ENCODE measurements at regions not wholly inside any gene's neighbourhood (a gene's known extent, or its start where the extent isn't known, plus 50 kb on each side); places are given as distances from the start of the nearest gene placed in this dataset.

DNA sequence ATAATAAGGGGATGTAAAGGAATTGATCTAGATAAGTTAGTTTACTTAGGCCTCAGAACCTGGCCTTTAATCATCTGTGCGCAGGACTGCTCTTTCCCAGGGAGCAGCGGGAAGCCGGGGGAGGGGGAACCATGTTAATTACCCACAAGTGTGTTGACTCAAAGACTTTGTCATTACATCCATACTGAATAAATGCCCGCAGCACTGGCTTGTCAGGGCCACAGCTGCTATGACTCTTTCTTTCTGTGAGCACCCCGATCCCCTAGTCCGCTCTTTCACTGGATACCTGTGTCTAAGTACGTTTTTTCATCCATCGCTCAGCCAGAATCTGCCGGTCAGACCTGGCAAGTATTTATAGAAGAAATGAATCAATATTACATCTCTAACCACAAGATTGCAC lies 249.3 kb upstream of the DMRT1 start:
- no peaks in the 10 kb centered on the region for H3K9me2 ChIP-seq (replicated peaks; ENCODE audit: low read depth, low read length)
- no peaks in the 10 kb centered on the region for H3K4me1 ChIP-seq (ENCODE audit: insufficient read depth, low read length, poor library complexity, severe bottlenecking)
- H3K4me3 ChIP-seq (ENCODE audit: low read length, poor library complexity, severe bottlenecking), result no peak overlapping the region
- no peaks in the 10 kb centered on the region for H4K20me1 ChIP-seq (ENCODE audit: insufficient read depth, low read length, poor library complexity, severe bottlenecking)
- no peaks in the 10 kb centered on the region for H3F3A ChIP-seq (ENCODE audit: low read depth)
- no peaks in the 10 kb centered on the region for H3K36me3 ChIP-seq (ENCODE audit: insufficient read depth, low read length)
- no peak overlapping the region for H2AFZ ChIP-seq (ENCODE audit: low read length)
- no peaks in the 10 kb centered on the region for H3K9me3 ChIP-seq (ENCODE audit: insufficient read depth, low read depth, low read length)
- TF ChIP-seq, protein P1, sequence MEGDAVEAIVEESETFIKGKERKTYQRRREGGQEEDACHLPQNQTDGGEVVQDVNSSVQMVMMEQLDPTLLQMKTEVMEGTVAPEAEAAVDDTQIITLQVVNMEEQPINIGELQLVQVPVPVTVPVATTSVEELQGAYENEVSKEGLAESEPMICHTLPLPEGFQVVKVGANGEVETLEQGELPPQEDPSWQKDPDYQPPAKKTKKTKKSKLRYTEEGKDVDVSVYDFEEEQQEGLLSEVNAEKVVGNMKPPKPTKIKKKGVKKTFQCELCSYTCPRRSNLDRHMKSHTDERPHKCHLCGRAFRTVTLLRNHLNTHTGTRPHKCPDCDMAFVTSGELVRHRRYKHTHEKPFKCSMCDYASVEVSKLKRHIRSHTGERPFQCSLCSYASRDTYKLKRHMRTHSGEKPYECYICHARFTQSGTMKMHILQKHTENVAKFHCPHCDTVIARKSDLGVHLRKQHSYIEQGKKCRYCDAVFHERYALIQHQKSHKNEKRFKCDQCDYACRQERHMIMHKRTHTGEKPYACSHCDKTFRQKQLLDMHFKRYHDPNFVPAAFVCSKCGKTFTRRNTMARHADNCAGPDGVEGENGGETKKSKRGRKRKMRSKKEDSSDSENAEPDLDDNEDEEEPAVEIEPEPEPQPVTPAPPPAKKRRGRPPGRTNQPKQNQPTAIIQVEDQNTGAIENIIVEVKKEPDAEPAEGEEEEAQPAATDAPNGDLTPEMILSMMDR (conservative IDR thresholded peaks at IDR 0.05; ENCODE audit: low read length), result no peak
- no peak for TF ChIP-seq EZH2phosphoT487 (IDR thresholded peaks at IDR 0.05; ENCODE audit: borderline replicate concordance)
- no peaks in the 10 kb centered on the region for H3K27me3 ChIP-seq (ENCODE audit: insufficient read depth, low read length, poor library complexity, severe bottlenecking)
- H3K9ac ChIP-seq (ENCODE audit: low read depth, low read length, poor library complexity, severe bottlenecking), result no peak overlapping the region
- H3K79me2 ChIP-seq (ENCODE audit: insufficient read depth, low read length), result no peaks in the 10 kb centered on the region
- no peak overlapping the region for H3K4me2 ChIP-seq (ENCODE audit: low read depth, low read length, poor library complexity, severe bottlenecking)

DNA sequence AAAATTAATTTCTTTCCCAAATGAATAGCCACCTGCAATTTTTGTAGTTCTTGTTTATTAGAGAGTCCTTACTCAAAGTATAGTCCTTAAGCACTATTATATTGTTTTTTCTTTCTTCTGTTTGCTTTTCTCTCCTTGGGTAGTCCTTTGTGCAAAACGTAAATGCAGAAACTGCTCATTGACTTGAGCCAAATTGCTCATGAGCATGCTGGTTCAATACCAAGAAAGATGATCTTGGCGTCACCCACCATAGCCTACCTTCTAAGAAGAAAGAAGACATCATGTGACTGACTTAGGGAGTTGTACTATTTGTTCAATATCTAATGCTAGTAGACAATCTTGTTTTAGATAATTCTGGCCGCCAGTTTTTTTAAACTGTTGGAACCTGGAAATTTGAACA lies 248.8 kb upstream of the DMRT1 start:
- Histone ChIP-seq H3K27me3 (ENCODE audit: insufficient read depth, low read length, poor library complexity, severe bottlenecking) (no peaks in the 10 kb centered on the region), H3K9me2 (replicated peaks; ENCODE audit: low read depth, low read length) (no peaks in the 10 kb centered on the region), H3K9me3 (ENCODE audit: insufficient read depth, low read depth, low read length) (no peaks in the 10 kb centered on the region), H3F3A (ENCODE audit: low read depth) (no peaks in the 10 kb centered on the region), H4K20me1 (ENCODE audit: insufficient read depth, low read length, poor library complexity, severe bottlenecking) (no peaks in the 10 kb centered on the region), H3K4me3 (ENCODE audit: low read length, poor library complexity, severe bottlenecking) (no peak overlapping the region), H3K9ac (ENCODE audit: low read depth, low read length, poor library complexity, severe bottlenecking) (no peak overlapping the region), H2AFZ (ENCODE audit: low read length) (no peak overlapping the region), H3K79me2 (ENCODE audit: insufficient read depth, low read length) (no peaks in the 10 kb centered on the region), H3K4me2 (ENCODE audit: low read depth, low read length, poor library complexity, severe bottlenecking) (no peak overlapping the region), H3K36me3 (ENCODE audit: insufficient read depth, low read length) (no peaks in the 10 kb centered on the region), H3K4me1 (ENCODE audit: insufficient read depth, low read length, poor library complexity, severe bottlenecking) (no peaks in the 10 kb centered on the region)
- no peak for TF ChIP-seq EZH2phosphoT487 (IDR thresholded peaks at IDR 0.05; ENCODE audit: borderline replicate concordance)
- TF ChIP-seq, protein P1 (conservative IDR thresholded peaks at IDR 0.05; ENCODE audit: low read length), result no peak

DNA sequence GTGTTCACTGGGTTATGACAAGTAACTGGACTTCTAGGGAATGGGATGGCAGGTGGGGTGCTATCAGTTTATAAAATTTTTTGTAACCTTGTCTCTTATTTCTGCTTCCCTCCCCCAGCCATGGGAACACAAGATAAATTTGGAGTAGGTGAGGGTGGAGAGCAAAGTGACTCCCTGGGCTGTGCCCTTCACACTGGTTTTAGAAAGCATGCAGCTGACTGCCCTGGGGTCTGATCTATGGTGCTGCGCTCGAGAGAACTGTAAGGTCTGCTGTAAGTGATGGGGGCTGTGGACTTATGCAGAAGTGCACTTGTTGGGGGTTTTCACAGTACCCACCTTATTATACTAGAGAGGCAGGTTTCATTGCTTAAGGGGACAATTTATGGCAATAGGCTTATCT lies 247.7 kb upstream of the DMRT1 start:
- Histone ChIP-seq H3K4me2 (ENCODE audit: low read depth, low read length, poor library complexity, severe bottlenecking) (no peak overlapping the region), H3K79me2 (ENCODE audit: insufficient read depth, low read length) (no peaks in the 10 kb centered on the region), H3K9me3 (ENCODE audit: insufficient read depth, low read depth, low read length) (no peaks in the 10 kb centered on the region), H3K9me2 (replicated peaks; ENCODE audit: low read depth, low read length) (no peaks in the 10 kb centered on the region), H3K9ac (ENCODE audit: low read depth, low read length, poor library complexity, severe bottlenecking) (no peak overlapping the region), H3K36me3 (ENCODE audit: insufficient read depth, low read length) (no peaks in the 10 kb centered on the region), H3F3A (ENCODE audit: low read depth) (no peaks in the 10 kb centered on the region), H4K20me1 (ENCODE audit: insufficient read depth, low read length, poor library complexity, severe bottlenecking) (no peaks in the 10 kb centered on the region), H3K27me3 (ENCODE audit: insufficient read depth, low read length, poor library complexity, severe bottlenecking) (no peaks in the 10 kb centered on the region), H2AFZ (ENCODE audit: low read length) (no peak overlapping the region), H3K4me3 (ENCODE audit: low read length, poor library complexity, severe bottlenecking) (no peak overlapping the region), H3K4me1 (ENCODE audit: insufficient read depth, low read length, poor library complexity, severe bottlenecking) (no peaks in the 10 kb centered on the region)
- no peak for TF ChIP-seq EZH2phosphoT487 (IDR thresholded peaks at IDR 0.05; ENCODE audit: borderline replicate concordance)
- TF ChIP-seq, protein P1 (conservative IDR thresholded peaks at IDR 0.05; ENCODE audit: low read length), result no peak
